SU-DHL-6 (cell line): ENCODE measurements at regions not wholly inside any gene's neighbourhood (a gene's known extent, or its start where the extent isn't known, plus 50 kb on each side); places are given as distances from the start of the nearest gene placed in this dataset.

Source experiments
- EZH2phosphoT487 ChIP-seq: fragments of 200-600 bp; sonication (generic), shearing (Covaris generic); conservative IDR thresholded peaks from 2 replicates; pipeline ENCODE4 v1.6.1; 2018; ENCODE audit warnings: mild to moderate bottlenecking, antibody characterized with exemption, low read length, moderate library complexity, mixed read lengths
- TF ChIP-seq, protein P1 (sequence below): fragments of 200-600 bp; sonication (generic); IDR thresholded peaks from one replicate; pipeline ENCODE4 v1.5.1; 2017; ENCODE audit warnings: antibody characterized with exemption, mild to moderate bottlenecking, low read length, moderate library complexity; ENCODE audit not compliant: insufficient read depth, poor library complexity, severe bottlenecking

DNA sequence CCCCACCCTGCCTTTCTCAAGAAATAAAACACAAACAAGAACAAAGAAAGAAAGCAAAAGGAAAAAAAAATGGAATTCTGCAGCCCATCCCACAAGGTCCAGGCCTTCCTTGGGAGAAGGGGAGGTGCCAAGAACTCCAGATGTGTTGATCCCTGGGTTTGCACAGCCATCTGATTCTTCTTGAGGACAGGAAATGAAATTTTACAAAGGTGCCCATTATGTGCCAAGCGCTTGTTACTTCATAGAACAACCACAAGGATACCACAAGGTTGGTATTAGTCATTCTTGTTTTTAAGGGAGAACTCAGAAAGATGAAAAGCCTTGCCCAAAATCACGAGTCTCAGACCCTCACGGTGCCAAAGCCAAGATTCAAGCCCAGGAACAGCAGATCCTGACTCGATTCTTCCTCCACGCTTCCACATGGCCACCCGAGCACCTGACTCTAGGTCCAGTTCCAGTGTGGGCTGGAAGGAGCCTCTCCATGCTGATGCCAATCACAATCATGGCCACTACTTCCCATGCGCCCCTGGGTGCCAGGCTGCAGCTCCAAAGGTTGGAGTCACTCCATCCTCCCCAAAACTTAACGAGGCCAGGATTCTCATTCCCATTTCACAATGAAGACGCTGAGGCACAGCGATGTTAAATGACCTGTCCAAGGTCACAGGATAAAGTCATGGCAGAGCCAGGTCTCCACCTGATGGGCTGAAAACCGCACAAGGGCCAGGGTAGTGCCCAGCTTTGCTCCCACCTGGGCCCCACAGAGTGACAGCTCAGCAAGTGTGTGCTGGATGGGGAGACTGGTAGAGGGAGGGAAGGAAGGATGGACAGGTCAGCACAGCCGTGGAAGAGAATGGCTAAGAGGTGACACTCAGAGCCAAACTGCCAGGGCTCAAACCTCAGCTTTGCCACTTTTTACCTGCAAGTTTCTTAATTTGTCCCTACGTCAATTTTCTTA lies 66.7 kb upstream of the TOP1 start:
- TF ChIP-seq, protein P1, sequence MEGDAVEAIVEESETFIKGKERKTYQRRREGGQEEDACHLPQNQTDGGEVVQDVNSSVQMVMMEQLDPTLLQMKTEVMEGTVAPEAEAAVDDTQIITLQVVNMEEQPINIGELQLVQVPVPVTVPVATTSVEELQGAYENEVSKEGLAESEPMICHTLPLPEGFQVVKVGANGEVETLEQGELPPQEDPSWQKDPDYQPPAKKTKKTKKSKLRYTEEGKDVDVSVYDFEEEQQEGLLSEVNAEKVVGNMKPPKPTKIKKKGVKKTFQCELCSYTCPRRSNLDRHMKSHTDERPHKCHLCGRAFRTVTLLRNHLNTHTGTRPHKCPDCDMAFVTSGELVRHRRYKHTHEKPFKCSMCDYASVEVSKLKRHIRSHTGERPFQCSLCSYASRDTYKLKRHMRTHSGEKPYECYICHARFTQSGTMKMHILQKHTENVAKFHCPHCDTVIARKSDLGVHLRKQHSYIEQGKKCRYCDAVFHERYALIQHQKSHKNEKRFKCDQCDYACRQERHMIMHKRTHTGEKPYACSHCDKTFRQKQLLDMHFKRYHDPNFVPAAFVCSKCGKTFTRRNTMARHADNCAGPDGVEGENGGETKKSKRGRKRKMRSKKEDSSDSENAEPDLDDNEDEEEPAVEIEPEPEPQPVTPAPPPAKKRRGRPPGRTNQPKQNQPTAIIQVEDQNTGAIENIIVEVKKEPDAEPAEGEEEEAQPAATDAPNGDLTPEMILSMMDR: no peak
- no peak for TF ChIP-seq EZH2phosphoT487
